Right kidney (tissue), 1 donor: ENCODE measurements at regions not wholly inside any gene's neighbourhood (a gene's known extent, or its start where the extent isn't known, plus 50 kb on each side); places are given as distances from the start of the nearest gene placed in this dataset.

Experiments
- DNase-seq: peaks from one replicate; pipeline ENCODE4 v3.0.0-alpha.2; 2016

- DNase-seq = no peak
These were observed 89.1 kb upstream of the ERRFI1 start for GRCh38 chr1:8115031-8115768.

- no peak for DNase-seq
These were observed 87.4 kb upstream of the ERRFI1 start for GRCh38 chr1:8113262-8114220.

- DNase-seq = no peak
These were observed 86.6 kb upstream of the ERRFI1 start for GRCh38 chr1:8112611-8113261.

- DNase-seq = no peak
These were observed 85.5 kb upstream of the ERRFI1 start for GRCh38 chr1:8111560-8111959.

GRCh38 chr1:8109216-8109615 lies 83.1 kb upstream of the ERRFI1 start:
- DNase-seq = no peak

GRCh38 chr1:8107897-8108296 lies 81.8 kb upstream of the ERRFI1 start:
- DNase-seq = no peak

GRCh38 chr1:8104278-8105236 lies 78.4 kb upstream of the ERRFI1 start:
- no peak for DNase-seq

- no peak for DNase-seq
These were observed 71.8 kb upstream of the ERRFI1 start for GRCh38 chr1:8097908-8098307.

- no peak for DNase-seq
These were observed 71.1 kb upstream of the ERRFI1 start for GRCh38 chr1:8097077-8097799.

- DNase-seq = no peak
These were observed 70.2 kb upstream of the ERRFI1 start for GRCh38 chr1:8096105-8097011.

GRCh38 chr1:8095584-8095983 lies 69.5 kb upstream of the ERRFI1 start:
- no peak for DNase-seq

GRCh38 chr1:8094481-8095241 lies 68.6 kb upstream of the ERRFI1 start:
- DNase-seq = no peak

- DNase-seq = no peak
These were observed 67.3 kb upstream of the ERRFI1 start for GRCh38 chr1:8093221-8093980.

- no peak for DNase-seq
These were observed 66.5 kb upstream of the ERRFI1 start for GRCh38 chr1:8092657-8093056.

- DNase-seq = no peak
These were observed 65.6 kb upstream of the ERRFI1 start for GRCh38 chr1:8091691-8092090.

GRCh38 chr1:8090241-8090702 lies 64.2 kb upstream of the ERRFI1 start:
- no peak for DNase-seq

- DNase-seq = no peak
These were observed 63.6 kb upstream of the ERRFI1 start for GRCh38 chr1:8089535-8090228.

GRCh38 chr1:8086055-8086454 lies 59.9 kb upstream of the ERRFI1 start:
- no peak for DNase-seq
